GM21447 (cell line): ENCODE measurements at regions not wholly inside any gene's neighbourhood (a gene's known extent, or its start where the extent isn't known, plus 50 kb on each side); places are given as distances from the start of the nearest gene placed in this dataset.

Experiments used
- ATAC-seq: cut with Tn5 transposase; IDR thresholded peaks from one replicate; pipeline ENCODE4 v1.9.1; 2021; ENCODE audit not compliant: unreplicated experiment

DNA sequence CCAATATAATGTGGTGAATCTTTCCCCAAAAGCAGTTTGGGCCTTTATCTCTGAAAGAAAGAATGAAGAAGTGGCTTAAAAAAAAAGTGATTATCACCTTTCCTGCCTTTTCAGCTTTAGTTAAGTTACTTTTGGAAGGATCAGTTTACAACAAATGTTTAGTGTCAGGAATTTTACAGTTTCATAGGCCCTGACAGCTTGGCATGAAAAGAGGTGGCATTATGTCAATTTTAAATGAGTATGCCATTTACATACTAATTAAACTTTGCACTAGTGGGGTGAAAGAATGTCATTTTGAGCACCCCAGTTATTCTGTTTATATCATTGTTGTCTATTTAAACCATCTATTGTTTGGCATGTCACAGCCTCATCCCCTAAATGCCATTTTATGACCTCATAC lies 763.5 kb upstream of the FANCL start:
- no peak for ATAC-seq

DNA sequence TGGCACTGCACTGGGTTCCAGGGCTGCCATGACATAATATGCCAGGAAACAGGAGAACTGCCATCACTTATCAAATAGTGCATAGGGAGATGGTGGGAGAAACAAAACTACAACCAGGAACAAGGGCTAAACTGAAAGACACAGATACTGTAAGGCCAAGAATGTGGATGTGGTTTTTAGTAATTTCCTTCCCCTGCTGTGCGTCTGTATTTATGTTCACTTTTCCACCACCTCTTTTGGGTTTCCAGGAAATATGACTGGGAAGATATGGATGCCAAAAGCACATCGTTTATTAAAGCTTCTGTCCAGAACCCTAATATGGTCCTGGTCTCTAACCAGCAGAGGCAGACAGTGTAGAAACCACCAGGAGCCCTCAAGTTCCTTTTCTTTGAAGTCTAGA lies 759.7 kb upstream of the FANCL start:
- no peak for ATAC-seq

DNA sequence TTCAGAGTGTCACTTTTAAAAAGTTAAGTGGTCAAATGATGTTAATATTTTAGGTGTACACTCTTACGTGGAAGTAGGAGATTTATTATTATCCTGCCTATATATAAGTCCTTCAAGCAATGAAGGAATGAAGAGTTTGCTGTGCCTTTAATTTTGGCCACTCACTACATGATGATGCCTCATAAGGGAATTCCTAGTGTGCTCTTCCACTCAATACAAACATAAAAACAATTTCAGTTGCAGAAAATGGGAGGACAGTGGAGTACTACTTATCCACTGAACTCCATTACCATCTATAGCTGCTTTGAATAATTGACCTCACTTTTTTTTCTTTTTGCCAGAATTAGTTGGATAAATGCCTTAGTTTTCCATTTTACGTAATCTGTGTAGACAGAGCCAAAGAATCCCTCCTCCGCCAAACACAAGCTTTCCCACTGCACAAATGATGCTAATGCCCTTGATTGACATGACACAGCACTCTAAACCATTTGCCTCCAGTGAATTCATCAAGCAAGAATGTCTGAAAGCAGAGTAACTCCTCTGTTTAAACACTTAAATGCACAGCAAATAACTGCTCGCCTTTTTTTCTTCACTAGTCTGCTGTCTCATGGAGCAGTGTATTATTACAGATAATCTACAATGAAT lies 751.1 kb upstream of the FANCL start:
- no peak for ATAC-seq

DNA sequence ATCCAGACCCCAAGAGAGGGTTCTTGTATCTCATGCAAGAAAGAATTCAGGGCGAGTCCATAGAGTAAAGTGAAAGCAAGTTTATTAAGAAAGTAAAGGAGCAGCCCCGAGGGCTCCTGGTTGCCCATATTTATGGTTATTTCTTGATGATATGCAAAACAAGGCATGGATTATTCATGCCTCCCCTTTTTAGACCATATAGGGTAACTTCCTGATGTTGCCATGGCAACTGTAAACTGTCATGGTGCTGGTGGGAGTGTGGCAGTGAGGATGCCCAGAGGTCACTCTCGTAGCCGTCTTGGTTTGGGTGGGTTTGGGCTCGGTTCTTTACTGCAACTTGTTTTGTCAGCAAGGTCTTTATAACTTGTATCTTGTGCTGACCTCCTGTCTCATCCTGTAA lies 750.2 kb upstream of the FANCL start:
- ATAC-seq = no peak

DNA sequence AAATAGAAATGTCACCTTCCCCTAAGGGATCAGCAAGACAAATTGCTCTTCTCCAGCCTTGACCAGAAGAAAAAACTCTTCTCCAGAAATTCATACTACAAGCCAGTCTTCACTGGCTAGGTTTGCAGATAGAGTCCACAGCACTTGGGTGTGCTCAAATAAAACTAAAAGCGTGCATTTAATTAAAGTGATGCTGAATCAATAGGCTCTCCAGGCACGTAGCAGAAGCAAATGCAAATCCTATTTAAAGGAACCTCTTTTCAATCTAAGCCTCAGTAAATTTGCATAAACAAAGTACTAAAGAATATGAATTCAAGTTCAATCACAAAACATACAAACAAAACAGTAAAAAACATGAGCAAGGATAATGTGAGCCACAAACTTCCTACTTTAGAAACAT lies 744.4 kb upstream of the FANCL start:
- no peak for ATAC-seq

DNA sequence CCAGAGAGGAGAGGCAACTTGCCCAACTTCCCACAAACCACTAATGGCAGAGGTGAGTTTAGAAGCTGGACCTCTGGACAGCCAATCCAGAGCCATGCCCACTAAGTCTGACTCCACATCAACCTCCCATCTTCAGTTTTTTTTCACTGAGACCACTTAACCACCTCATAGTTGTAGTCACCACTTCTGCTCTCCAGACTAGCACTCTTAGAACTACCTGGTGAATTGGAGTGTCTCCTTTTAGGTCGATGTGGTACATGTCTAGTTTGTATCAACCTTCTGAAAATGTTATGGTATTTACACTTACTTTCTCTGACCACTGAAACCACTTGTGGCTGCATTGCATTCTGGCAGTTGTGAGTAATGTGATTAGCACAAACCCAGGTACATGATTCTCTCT lies 743.6 kb upstream of the FANCL start:
- ATAC-seq = no peak

DNA sequence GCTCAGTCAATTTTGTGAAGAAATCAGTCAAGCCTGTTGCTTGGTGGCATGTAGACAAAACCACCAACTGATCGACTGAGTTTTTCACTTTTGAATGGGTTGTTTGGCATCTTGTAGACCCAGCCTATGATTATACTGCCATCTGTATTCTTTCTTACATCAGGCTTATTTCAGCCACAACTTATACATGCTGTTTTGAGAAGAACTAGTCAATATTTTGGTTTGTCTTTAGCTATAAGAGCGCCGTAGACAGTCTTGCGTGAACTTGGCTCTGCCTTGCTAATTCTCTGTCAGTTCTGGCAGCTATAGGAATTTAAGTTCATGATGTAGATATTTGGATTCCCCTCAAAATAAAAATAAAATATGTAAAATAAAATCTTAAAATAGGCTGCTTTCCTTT lies 742.0 kb upstream of the FANCL start:
- no peak for ATAC-seq

DNA sequence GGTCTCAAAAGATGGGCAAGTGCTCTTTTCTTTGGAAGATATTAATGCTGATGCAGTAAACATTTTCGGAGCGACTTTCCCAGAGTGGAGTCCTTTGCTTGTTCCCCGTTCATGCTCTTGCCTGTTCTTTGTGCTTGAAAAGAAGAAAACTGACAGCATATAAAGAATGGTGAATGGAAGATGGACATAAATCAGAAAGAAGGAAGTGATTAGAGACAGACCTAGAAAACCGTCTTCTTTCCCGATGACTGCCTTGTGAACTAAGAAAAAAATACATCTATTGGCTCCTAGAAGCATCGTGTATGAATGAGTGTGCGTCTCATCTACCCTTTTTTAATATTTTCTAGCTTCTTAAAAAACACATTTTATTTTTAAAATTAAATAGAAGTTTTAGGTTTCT lies 740.1 kb upstream of the FANCL start:
- ATAC-seq = no peak

DNA sequence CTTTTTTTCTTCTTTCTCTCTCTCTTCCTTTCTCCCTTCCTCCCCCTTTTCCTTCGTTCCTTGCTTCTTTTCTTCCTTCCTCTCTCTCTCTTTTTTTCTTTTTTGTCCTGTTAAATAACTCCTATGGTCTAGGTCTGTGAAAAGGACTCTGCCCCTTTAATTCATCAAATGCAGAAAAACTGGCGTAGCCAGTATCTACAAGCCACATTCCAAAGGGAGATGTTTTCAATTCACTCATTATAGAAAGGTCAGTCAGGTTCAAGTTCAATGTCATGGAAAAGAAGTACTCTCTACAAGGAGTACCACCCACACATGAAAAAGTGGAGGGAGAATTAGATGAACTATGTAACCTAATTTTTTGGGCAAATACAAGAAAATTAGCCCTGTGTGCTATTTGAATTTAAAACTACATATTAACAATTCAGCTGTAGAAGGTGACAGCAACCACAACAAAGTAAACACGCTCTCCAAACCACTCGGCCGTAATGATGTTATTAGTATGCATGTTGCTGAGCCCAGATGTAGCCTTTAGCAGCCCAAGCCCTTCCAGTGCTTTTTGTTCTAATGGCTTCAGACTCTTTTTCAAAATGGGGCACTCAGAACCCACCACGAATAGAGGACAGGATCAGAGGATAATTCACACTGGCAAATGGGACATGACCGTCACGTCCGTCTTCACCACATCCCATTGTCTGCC lies 735.4 kb upstream of the FANCL start:
- no peak for ATAC-seq

DNA sequence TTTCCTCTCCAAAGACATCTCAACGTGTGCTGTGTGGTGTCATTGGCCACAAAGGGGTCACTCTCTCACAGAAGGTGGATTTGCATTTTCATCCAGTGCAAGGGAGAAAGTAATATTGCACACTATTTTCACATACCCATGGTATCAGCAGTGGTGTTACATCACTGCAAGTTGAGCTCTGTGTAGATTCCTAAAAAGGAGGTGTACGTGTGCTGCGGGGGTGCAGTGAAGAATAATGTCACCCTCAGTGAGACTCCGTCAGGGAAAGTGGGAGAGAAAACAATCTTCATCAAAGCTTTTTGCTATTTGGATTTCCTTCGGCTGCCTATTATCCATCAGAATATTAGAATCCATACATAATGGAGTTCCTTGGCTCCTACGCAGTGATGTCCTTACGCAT lies 733.8 kb upstream of the FANCL start:
- ATAC-seq = no peak

DNA sequence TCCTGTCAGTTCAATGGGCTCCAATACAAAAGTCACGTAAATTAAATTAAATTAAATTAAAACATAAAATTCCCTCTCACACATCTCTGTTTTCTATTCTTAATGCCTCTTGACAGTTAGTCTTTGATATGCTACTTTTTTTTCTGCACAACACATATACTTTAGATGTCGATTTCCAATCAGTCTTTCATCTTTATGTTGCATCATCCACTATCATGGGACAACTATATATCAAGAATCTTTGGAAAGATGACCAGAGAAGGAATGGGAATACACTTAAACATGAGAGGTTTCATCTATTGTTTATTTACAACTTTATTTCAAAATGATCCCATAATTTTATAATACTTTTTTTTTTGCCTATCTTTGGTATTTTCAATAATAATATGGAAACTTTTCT lies 733.3 kb upstream of the FANCL start:
- ATAC-seq = no peak

DNA sequence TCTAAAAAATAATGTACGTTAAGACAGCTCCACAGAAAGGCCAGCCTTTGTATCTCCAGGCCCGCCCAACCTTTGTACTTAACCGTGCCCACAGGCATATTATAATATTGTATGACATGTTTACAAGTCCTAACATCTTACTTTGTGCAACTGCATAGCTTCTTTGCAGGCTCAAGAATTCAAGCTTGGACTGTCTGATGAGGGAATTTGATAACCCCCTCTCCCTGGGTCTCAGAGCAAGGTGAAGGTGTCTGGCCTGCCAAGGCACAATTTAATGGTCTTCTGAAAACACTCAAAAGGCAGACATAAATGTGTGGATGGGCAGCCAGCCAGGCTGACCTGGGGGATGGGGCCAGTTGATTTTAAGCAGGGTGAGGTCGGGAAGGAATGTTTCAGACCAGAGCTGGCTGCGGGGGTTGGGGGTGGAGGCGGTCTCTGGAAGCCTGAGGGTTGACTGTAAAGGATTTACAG lies 732.7 kb upstream of the FANCL start:
- ATAC-seq = no peak

DNA sequence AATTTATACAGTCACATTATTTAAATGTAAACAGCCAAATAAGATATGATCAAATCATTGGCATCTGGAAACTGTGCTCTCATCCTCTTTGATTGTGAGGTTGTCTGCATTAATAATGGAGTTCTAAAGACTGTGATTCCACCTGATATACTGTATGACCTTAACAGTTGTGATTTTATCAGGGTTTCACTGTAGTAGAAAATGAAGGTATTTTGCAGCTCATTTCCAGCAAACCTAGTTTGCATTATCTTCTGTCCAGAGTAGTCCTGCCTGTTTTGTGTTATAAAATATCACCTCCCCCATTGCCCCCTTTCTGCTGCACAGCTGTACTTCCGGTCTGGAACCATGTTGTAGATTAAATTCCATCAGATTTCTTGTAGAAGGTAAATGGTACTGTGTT lies 731.6 kb upstream of the FANCL start:
- ATAC-seq = no peak

DNA sequence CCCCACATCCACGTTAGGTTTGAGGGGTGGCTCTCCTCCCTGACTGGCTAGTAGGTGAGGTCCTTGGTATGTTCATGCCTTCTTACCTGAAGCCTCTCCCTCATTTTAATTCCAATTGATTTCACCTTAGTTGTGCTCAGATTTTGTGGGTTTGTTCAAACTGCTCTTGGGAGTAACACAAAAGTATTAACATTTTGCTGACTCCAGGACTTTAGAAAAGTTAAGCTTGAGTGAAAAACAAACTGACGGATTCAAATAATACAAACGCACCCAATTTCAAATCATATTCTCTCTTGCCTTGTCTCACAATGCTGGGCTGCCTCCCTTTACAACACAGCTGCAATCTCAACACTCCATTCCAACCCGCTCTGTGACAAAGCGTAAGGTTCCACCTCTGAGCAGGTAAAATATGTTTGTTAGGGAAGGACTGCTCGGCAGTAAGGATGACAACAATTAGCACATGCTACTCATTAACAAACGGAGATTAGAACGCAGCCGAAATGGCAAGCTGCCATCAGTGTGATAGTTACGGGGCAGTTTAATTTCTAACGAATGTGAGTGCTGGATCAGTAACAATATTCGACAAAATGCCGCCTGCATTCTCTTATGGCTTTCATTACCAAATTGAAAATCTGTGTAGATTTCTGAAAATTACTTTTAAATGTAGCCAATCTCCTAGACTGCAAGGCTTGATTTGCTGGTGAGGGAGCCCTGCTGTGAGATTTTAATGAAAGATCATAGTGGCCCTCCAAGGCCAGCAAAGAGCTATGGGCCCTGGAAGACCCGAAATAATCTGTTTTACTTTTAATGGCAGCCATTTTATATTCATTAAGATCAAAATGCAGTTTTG lies 730.6 kb upstream of the FANCL start:
- no peak for ATAC-seq

DNA sequence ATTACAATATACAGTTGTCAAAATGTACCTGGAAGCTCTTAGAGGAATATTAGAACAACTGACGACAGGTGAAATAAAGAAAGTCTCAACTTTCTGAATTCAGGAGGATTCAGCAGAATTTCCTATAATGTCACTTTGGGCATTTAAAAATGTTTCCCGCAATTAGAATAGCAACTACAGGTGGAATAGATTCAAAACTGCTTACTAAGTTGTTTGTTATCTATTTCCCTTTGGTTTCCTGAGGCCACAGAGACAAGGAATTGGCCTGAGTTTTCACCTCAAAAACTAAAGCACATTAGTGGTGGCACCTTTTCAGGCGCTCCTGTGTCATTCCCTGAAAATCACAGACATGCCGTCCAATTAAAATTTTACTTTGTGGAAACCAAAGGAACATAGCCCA lies 729.2 kb upstream of the FANCL start:
- ATAC-seq = no peak

DNA sequence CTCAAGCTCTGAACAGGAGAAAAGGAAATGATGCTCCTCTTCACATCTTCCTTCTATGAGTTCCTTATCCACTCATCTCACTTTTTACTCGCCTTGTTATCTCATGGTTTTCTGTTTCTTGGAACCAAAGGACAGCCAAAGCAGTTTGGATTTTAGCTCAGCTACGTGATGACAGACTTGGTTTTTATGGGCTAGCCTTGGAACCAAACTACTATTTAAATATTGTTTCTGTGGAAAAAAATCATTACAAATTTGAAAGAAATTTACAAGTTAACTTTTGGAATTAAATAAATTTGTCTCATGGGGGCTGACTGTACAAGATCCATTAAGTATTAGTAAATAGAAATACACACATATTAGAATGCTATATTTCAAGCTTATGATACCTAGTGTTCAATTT lies 727.8 kb upstream of the FANCL start:
- ATAC-seq = no peak

DNA sequence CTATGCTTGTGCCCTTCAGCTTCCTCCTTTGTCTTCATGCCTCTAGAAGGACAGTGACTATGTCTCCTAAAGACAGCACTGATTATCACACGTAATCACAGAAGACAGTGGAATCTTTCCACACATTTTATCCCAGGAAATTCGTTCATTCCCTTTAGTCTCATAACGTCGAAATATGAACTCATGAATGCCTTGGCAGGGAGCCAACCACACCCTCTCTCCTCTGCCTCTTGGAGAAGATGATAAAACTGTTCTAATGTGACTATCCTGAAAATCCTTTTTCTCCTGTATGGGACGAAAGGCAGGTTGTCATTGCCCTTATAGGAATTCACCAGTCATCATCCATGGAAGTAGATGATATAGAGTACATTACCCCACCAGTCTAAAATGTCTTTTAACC lies 726.6 kb upstream of the FANCL start:
- no peak for ATAC-seq

DNA sequence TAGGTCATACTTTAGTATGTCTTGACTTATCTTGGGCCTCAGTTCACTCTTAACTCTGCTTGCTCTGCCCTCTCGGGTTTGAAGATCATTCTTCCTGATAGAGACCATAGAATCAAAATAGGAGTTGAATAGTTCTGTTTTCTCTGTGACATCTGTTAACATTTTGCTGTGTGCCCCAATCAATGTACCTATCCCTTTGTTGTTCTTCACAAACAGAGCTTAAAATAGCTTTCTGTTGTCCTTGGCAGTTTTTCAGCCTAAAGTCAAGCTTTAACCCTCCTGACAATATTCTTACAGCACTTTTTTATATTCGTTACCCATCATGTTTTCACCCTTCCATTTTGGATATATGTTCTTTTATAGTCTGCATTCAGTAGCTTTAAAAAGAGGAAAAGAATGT lies 724.5 kb upstream of the FANCL start:
- ATAC-seq = no peak

DNA sequence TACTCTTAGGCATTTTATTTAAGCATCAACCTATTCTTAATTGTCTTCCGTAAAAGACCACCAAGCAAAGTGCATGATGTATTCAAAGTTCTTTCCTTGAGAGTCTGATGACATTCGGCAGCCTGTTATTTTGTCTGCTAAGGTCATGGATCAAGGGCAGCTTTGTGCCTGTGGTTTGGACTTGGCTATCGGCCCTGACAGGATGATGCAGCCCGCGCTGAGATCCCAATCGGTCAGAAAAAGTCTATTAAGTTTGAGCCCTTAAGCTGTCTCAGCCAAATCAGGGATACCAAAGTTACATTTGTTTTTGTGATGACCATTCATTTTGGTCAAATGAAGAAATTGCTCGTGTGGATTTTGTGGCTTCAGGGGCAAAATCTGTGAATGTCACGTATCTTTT lies 718.9 kb upstream of the FANCL start:
- ATAC-seq = no peak

DNA sequence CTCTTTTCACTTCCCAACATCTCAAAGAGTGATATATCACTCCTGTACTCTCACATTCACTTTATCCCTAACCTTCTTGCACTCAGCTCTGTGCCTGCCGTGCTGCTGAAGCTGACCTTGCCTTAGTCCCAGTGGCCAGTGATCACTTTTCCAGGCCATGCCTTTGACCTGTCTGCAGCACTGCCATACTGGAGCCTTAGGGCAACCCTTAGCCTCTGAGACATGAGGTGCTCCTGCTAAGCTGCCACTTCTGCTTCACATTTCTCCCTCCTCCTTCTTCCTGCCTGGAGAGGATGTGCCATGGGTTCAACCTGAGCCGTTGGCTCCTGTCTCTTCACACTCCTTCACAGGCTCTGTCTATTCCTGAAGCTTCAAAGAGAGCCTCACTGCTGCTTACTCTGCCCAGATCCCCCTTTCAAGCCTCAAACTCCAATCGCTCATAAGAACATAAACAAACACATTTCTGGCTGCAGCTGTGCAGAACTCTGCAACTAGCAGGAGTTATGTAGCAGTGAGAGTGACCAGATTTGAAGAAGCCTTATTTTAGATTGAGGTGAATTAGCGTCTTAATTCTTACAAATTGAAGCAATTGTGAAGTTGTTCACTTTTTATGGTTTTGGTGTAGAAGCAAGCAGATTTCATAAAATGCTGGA lies 716.2 kb upstream of the FANCL start:
- ATAC-seq = no peak

DNA sequence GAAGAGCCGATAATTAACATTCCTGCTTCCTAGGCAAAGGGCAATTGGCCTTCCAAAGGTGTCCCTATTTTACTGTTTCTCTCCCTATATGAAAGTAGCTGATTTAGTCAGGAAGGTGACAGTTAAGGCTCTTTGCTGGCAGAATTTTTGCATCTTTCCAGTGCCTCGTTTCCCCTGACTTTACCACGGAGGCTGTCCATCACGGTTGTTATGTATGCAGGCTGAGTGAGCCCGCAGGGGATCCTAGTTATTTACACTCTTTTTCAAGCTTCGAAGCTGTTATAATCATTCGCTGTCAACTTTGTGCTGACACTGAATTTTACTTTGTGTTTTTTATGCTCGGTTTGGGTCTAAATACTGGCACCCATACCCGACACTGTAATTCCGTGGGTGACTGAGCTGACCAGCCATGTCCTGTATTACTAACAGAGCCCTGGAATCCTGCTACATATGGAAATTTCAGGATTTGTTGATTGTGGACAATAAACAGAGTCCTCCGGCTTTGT lies 713.8 kb upstream of the FANCL start:
- no peak for ATAC-seq
